A204.1 (cell line): ENCODE measurements at regions not wholly inside any gene's neighbourhood (a gene's known extent, or its start where the extent isn't known, plus 50 kb on each side); places are given as distances from the start of the nearest gene placed in this dataset.

Experiments used
- FAIRE-seq: peaks from 2 replicates; lab custom pipeline; 2012; peaks lifted over from hg19 to GRCh38; lab: Jason Lieb, UNC

DNA sequence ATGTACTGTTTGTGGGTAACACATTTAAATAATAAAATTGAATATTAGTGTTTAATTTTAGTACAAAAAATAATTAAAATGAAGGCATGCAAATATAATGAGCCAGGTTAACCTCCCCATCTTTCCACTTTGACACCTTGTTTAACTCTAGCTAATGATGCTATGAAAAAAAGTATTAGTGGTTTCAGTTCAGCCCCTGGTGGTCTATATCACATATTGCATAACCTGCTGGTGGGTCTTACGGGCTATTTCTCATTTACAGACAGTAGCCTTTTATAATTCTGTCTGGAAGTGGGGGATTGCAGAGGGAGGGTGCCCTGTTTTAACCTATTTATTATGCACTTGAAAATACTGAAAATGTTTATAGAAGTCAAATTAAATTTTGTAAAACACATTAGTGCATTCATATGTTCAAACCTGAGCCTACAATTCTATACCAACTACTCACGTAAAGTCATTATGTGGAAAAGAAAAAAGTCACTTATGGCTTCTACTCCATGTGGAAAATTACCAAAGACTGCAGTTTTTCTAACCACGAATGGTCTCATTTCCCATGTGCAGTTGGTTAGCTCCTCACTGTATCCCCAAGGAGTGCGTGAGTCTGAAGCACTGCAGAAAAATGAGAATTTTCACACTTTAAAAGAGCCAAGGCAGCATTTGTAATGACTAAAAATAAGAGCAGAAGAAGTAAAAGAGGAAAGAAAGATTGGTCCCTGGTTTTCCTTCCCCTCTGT, 381.0 kb downstream of the MTX2 start:
- peak; percentile 23 for FAIRE-seq

DNA sequence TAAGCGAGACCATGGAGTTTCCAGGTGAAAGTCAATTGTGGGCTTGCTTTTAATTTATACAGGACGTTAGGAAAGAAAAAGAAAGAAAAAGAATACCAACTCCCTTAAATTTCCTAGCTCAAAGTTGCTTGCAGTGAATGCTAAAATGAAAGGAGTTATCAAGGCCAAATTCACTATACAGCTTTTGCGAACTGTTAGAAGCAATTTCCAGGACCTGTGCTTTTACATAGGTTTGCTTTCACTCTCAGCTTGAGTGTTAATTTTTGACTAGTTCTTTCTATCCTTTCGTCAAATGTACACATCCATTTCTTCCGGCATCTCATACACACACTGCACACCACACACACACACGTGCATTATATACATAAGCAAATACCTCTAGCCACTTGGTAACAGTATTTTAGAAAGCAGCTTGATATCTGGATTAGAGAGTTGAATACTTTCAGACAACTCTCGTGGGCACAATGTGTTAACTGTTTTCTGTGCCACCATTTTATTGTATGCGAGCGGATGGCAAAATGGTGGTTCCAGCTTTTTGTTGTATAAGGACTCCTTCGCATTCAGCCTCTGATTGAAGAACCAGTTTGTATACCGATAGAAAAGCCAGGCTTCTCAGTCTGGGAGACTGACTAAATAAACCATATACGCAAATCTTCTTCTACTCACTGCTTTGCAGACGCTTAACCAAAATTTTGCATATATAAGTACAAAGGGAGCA, 381.8 kb downstream of the MTX2 start:
- no peak for FAIRE-seq

DNA sequence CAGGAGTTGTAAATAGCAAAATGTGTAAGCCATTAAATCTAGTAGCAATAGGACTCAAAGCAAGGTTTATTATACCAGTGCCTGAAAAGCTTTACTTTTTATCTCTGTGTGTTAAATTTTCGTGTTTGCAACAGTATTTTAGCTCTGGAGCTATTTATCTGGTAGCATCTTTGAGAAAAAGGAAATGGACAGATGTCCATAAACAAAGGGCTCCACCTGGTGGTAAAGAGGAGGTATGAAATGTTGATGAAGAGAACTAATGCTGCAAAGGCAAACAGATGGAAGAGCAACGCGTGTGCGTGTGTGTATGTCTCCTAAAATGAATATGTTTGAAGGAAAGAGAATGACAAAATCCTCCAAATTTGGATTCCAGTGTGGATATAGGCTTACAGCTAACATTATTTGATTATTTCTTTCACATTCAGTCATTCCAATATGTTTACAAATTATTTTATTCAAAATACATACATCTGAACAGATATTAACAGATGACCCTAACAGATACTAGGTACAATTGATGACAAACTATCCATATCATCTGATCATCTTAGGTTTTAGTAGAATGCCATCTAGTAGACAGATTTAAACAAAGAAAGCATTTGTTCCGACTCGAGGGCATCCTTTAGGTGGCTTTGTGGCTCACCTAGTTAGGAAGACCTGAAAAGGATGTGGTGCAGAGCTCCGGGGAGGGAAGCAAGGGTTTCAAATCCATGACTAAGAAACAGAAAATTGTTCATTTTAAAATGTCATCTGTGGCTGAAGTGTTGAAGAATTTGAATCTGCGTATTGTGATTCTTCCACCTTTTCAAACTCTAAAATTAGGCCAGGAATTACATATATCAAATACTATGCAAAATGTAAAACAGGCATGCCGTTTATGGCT, 383.3 kb downstream of the MTX2 start:
- peak; percentile 93 for FAIRE-seq

DNA sequence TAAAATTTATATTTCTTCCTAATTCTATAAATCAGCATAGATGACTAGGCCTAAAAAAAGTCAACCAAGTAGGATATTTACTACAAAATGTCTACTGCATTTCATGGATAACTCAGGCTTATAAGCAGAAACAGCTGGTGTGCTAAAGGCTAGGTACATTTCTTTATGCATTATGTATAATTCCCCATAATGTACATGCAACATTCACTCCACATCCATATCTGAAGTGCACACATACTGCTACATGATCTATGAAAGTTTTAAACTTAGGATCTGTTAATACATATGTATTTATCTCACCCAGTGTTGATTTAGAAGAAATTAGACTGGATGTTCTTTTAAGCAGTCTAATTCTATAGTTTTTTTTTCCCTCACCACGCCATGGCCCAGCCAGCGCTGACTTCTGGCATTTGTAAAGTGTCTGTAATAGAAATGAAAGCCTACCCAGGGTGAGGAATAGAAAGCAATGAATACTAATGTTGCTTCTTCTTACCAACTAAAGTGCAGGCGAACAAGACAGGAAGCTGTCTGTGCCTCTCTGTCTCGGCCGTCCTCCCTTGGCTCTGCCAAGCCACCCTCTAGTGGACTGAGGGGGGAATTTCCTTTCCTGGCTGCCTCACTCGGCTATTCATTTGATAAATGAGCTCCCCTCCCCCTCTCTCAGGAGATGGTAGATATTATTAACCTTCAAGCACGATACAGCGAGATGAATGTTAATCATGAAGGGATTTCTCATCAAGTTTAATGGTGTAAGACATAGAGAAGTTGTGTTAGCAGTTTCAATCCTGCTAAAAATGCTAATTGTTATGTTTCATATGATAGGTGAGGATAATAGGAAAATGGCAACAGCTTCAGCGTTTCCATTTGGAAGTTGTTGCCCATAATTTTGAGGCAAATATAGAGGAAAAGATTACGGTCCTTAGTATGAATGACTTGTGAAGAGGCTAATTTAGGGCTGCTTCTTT, 384.5 kb downstream of the MTX2 start:
- no peak for FAIRE-seq

DNA sequence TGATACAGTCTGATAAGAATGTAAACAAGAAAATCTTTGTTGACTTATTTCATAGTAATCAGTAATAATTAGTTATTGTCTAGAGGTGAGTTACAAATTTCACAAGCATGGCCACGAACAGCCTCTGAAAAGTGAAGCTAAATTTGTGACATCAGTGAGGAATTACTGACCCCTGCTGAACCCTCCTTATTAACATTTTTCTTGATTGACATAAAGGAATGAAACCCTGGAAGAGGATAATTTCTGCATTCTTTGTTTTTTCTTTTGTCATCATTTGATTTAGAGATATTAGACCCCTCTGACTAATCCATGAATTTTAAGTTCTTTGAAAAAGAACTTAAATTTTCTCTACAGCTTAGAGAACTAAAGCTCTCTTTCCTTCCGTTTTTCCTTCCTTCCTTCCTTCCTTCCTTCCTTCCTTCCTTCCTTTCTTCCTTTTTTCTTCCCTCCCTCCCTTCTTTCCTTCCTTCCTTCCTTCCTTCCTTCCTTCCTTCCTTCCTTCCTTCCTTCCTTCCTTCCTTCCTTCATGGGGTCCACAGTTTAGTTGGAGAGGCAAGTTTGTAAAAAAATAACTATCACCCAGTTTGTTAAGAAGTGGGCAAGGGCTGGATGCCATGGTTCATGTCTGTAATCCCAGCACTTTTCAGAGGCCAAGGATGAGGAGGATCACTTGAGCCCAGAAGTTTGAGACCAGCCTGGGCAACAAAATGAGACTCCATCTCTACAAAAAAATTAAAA, 387.0 kb downstream of the MTX2 start:
- no peak for FAIRE-seq

DNA sequence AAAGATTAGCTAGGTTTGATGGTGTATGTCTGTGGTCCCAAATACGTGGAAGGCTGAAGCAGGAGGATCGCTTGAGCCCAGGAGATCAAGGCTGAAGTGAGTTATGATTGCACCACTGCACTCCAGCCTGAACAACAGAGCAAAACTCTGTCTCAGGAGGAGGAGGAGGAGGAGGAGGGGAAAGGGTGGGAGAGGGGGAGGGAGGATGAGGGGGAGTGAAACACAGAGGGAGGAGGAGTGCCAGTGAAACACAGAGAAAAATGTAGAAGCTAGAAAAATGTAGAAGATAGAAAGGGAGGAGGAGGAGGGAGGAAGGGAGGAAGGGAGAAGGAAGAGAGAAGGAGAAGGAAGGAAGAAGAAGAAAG, 387.5 kb downstream of the MTX2 start:
- no peak for FAIRE-seq

DNA sequence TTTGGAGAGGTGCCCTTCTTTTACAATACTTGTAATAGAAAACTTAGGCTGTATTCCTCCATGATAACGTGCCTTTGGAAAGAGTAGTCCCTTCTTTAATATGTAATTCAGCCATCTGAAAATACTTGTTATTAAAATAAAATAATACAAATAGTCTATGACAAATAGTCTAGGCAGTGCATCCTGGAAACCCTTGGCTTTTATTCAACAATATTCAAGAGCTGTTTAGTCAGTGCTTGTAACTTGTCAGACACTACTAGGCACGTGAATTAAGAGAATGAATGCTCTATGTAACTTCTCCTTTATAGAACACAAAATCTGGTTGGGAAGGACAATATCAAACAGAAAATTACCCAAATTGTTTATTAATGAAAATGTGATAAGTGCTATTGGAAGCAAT, 388.2 kb downstream of the MTX2 start:
- FAIRE-seq, result no peak

DNA sequence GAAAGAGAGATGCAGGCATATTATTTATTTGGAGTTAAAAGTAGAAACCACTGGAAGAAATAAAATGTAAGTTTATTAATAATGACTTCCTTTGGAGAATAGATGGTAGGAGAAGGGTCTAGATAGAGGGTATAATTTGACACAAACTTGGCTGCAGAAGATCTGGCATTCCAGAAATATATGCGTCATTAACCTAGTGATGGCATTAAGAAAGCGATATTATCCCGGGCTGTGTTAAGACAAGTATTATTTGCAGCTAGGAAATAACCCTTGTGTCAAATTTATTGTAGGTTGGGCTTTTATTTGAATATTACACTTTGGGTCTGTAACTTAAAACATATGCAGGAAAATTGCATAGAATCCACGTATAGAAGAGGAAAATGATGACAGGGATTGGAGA, 389.5 kb downstream of the MTX2 start:
- FAIRE-seq, result no peak

DNA sequence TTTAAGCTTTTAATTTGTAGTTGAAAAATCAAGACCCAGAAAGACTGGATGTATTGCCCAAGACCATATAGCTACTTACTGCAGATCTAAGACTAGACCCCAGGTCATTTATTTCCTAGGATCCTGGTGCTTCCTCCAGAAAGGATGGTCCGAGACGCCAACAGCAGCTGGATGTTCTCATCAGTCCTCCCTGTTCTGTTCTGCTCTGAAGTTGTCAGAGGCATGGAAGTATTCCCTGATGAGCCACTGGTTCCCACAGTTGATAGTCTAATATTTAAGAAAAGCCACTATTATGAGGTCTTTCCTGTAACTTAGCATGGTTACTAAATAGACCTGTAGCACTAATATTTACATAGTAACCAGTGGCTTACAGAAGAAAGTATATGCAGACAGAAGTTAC, 393.5 kb downstream of the MTX2 start:
- no peak for FAIRE-seq

DNA sequence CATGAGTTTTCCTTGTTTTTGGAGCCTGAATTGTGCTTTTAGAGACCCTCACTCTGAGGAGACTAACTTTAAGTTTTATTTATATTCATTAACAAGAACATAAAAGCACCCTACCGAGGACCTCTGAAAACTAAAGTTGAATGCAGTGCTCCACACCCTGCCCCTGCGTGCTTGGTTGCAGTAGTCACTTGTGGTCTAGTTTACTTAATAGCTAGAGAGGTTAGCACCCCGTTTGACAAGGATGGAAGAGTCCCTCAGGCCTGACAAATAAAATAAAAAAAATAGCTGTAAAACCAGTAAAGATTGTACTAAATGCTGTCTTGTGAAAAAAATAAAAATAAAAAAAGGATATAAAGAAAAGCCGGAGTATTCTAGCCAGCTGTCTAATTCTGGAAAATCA, 395.2 kb downstream of the MTX2 start:
- FAIRE-seq, result no peak

DNA sequence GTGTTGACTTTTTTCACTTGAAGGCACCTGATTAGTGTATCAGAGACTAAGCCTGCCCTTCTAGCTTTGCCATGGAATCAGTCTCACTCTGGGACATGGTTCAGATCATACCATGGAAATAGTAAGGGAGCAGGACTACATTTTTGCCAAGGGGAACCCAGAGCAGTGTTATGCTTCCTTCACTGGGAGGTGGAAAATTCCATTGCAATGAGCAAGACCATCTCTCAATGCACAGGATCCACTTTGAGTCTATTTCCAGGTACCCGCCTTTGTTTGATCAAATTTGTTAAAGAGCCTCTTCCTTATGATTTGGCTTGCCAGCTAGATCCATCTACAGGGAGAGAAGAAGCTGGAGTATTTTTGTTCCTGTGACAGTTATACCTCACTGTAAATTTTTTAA, 395.8 kb downstream of the MTX2 start:
- FAIRE-seq, result no peak

DNA sequence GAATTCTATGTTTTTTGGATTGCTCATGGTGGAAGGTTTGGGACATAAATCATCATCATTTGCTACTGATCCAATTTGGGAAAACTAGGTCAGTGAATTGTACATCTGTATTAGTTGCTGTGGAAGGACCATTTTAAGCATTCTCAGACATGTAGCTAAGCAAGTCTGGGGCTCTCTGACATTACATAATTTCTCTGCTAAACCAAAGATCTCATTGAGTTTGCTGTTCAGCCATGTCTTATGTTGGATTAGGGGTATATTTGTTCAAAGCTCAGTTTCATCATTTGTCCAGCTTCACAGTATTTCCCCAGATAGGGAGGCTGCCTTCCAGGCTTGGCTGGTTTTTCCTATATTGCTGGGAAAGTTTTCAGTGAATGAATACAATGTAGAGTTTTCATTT, 399.7 kb downstream of the MTX2 start:
- no peak for FAIRE-seq

DNA sequence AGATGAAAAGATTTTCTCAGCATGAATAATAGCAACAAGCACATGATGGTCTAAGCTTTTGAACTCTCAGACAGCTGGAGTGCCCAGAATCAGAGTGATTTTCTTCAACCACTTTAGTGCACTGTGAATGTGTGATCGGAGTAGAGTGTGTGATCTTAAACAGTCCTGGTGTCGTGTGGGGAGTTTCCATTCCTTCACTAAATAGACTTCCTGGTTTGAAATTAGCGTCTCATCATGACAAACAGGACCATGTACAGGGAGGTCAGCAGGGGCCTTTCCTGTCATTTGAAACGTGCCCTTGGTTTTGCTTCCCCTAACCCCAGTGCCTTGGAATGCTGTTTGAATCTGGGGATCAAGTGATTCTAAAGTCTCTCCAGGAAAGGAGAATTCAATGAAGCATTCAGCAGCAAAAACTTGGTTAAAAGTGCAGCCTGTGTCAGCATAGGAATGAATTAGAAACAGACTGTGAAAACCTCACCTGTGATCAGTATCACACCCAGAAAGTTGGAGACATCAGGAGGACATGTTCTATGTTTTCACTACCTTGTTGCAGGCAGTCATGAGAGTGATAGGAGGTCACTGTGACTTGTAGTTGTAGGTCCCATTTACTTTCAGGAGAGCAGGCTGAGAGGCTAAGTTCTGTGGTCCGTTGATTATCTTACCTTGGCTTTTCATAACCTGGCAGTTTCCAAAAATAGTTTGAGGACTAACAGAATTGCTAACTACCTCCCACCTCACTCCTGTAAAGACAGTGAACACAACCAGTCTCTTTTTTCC, 400.3 kb downstream of the MTX2 start:
- no peak for FAIRE-seq

DNA sequence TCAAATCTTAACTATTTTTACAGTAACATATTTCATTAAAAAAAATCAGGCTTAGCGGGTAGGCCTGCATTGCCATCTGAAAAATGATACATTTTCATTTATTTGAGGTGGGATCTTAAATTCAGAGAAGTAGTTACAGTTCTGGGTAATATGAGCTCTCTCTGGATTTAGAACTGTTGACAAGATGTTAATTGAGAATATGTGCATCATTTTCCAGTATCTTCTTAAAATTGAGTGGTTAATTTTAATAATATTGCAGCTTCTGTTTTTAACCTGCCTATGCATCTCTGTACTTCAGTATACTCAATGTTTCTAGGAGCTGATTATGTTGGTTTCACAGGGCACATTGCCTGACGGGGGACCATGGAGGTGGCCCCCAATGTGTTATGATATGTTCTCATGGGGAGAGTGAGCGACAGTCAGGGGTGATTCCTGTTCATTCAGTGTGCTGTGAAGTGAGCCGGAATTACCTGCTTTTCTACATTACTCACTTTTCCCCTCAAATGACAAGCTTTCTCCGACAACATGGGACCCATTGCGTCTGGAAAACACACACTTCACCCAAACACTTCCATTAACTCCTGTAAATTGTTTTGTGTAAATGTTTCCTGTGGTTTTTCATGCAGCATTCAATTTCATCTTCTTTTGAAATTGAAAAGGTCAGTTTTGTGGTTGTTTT, 406.2 kb downstream of the MTX2 start:
- no peak for FAIRE-seq

DNA sequence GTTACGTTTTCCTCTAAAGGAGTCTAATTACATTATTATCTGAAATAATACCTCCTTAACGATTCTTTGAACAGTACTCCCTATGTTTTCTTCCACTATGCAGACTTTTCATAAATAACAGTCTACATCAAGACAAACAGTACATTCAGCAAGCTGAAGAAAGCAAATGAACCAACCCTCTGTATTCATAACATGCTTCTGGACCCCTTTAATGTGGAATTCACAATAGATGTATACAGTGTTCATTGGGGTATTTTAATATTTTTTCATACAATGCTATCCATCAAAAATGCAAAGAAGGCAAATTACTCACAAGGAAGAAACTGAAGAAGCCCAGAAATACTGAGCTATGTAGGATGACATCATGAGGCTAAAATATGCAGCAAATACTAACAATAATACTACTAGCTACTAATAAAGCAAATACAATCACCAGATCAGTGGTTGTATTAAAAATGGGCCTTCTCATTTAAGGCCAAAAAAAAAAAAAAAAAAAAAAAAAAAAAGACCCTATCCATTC, 408.6 kb downstream of the MTX2 start:
- FAIRE-seq, result no peak

DNA sequence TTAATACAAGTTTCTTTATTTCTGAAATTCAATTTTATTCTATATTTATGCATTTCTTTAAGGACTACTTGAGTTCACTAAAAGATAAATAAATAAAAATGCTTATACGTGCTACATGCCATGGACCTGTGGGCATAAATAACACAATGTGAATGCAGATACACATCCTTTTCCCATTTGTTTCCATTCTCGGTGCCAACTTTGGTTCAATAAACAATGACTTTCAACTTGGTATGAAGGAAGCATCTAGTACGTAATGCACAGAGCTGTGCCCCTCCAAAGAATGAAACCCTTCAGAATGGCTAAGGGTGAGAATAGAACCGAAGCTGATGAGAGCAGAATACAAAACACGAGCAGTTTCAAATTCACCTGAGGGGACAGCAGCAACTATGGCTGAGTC, 409.3 kb downstream of the MTX2 start:
- FAIRE-seq, result no peak

DNA sequence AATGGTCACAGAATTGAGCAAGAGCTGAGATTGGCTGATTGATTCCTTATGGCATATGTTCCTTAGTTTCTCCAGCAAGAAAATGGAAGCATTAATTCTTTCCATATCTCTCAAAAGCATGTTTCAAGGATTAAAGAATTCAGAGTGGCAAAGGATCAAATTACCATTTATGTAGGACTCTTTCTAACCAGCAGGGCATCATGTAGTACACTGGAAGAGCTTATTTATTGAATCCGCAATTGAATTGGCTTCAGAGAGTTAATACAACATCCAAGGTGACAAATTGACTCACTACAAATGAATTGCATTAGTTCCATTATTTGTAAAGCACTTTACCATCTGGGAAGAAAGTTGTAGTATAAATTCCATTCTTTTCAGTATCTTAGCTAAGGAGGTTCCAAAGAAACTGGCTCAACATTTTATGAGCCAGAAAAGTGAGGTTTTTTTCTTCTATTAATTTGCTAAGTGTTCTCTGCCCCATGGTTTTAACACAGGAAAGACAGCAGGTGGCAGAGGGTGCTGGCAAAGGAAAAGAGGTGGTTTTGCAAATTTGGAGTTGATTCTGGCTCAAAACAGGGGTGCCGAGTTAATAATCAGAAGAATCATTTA, 409.9 kb downstream of the MTX2 start:
- FAIRE-seq, result no peak

DNA sequence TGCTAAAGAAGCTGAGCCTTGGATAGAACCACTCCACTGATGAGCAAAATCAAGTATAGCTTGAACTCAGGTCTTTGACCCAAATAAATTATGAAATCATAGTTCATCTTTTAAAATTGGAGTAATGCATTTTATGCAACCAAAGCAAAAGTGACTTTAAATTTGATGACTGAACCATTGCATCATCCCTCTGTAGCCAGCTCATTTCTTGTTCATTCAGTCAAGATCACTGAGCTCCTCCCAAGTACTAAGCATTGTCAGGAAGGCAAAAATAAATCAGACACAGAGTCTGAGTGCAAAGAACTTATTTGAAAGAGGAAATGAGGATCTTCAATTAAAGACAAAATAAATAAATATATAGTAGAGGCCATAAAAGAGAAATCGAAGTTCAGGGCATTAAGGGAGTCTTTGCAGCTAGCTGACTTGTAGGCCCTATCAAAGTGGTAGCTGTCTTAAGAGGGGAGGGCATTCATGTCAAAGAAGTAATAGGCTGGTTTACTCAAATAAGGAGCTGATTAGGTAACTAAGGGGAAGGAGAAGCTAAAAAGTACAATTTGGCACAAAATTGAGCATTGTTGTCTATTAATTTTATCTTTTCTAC, 411.8 kb downstream of the MTX2 start:
- no peak for FAIRE-seq
